ENCODE measurements at regions not wholly inside any gene's neighbourhood (a gene's known extent, or its start where the extent isn't known, plus 50 kb on each side); places are given as distances from the start of the nearest gene placed in this dataset.

DNA sequence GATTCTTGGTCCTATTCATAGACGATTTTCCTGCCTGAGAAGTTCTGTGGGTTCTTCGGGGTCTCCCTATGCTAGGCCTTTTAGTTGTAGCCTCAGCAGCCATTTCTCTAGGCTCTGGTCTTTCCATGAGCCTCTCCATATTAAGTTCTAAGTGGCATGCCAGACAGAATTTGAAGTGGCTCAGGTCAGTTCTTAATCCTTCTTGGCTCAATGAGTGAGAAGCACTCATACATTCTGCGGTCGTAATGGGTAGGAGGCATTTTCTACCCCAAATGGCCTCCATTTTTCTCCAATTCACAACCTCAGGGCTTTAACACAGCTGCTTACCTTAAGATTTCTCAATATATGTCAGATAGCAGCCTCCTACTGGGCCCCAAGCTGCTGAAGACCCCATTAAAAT is 405.3 kb upstream of the GALNT5 start:
- H3K27me3 ChIP-seq (ENCODE audit: control insufficient read depth in 1 of 2, insufficient read depth in 2 of 2, low read length in 2 of 2), result no peaks in the 10 kb centered on the region
- H3K36me3 ChIP-seq (ENCODE audit: insufficient read depth, low read length), result no peaks in the 10 kb centered on the region
- no peak overlapping the region for H3K27ac ChIP-seq (ENCODE audit: low read depth, low read length)
- H3K9ac ChIP-seq (ENCODE audit: low read length), result no peak overlapping the region
- H3K4me1 ChIP-seq (ENCODE audit: insufficient read depth, low read length), result no peaks in the 10 kb centered on the region
- H3K9me3 ChIP-seq (ENCODE audit: low read length), result no peaks in the 10 kb centered on the region
- H3K4me3 ChIP-seq (ENCODE audit: low read depth in 1 of 2, low read length in 2 of 2), result no peak overlapping the region

DNA sequence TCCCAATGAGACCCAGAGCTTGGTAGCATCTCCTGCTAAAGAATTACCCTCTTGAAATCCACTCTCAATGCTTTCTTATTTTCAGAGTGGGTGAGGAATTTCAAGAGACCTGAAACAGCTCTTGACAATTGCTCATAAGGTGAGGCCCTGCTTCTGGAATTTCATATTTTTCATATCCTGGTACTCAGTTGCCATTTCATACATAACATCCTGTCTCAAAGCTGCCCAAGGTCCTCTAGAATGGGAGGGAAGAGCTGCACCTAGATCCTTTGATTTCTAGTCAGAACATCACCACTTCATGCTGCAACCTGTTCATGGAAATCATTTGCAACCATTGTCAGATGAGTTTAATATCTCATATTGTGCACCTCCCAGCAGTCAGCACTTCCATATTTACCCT is 404.8 kb upstream of the GALNT5 start:
- H3K9ac ChIP-seq (ENCODE audit: low read length), result no peak overlapping the region

DNA sequence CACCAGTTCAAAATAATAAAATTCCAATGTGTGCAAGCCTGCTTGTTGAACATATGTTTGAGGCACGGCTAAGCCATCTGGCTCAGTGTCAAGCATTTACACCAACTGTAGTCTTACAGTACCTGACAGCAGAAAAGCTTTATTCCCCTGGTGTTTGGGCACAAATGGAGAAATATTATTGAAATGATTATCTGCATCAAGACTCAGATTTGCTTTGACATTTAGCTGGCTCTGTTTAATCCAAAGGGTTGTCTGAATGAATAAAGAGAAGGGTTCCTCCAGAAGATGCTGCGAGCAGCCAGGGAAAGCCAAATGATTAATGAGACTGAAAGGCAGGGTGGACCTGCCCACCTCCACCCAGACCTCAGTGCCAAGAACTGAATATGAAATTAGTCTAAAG is 393.2 kb upstream of the GALNT5 start:
- Histone ChIP-seq H3K4me1 (ENCODE audit: insufficient read depth, low read length) (no peaks in the 10 kb centered on the region), H3K36me3 (ENCODE audit: insufficient read depth, low read length) (no peaks in the 10 kb centered on the region), H3K4me3 (ENCODE audit: low read depth in 1 of 2, low read length in 2 of 2) (no peak overlapping the region), H3K27ac (ENCODE audit: low read depth, low read length) (no peak overlapping the region), H3K9ac (ENCODE audit: low read length) (no peak overlapping the region), H3K27me3 (ENCODE audit: control insufficient read depth in 1 of 2, insufficient read depth in 2 of 2, low read length in 2 of 2) (no peaks in the 10 kb centered on the region), H3K9me3 (ENCODE audit: low read length) (no peaks in the 10 kb centered on the region)

More for the DNA sequence above, 404.8 kb upstream of the GALNT5 start:
- H3K27ac ChIP-seq (ENCODE audit: low read depth, low read length), result no peak overlapping the region
- H3K4me3 ChIP-seq (ENCODE audit: low read depth in 1 of 2, low read length in 2 of 2), result no peak overlapping the region
- no peaks in the 10 kb centered on the region for H3K27me3 ChIP-seq (ENCODE audit: control insufficient read depth in 1 of 2, insufficient read depth in 2 of 2, low read length in 2 of 2)
- no peaks in the 10 kb centered on the region for H3K4me1 ChIP-seq (ENCODE audit: insufficient read depth, low read length)
- no peaks in the 10 kb centered on the region for H3K36me3 ChIP-seq (ENCODE audit: insufficient read depth, low read length)
- H3K9me3 ChIP-seq (ENCODE audit: low read length), result no peaks in the 10 kb centered on the region

DNA sequence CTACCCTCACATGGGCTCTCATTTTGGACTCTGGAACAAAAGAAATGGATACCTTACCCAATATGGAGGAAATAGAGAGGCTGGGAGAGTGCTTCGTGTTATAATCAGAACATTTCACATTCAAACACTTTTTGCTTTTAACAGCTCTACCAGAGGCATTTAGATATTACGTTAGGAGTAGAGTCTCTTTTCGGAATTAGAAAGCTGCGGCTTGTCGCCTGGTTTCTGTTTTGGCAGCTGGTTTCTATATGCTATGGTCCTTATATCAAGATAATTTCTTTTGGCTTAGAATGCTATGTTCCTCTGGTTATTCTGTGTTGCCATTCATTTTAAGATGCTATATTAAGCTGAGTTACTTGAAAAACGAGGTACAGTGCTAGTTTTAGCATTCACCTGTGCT is 392.8 kb upstream of the GALNT5 start:
- Histone ChIP-seq H3K9me3 (ENCODE audit: low read length) (no peaks in the 10 kb centered on the region), H3K4me1 (ENCODE audit: insufficient read depth, low read length) (no peaks in the 10 kb centered on the region), H3K9ac (ENCODE audit: low read length) (no peak overlapping the region), H3K27ac (ENCODE audit: low read depth, low read length) (no peak overlapping the region), H3K4me3 (ENCODE audit: low read depth in 1 of 2, low read length in 2 of 2) (no peak overlapping the region), H3K36me3 (ENCODE audit: insufficient read depth, low read length) (no peaks in the 10 kb centered on the region), H3K27me3 (ENCODE audit: control insufficient read depth in 1 of 2, insufficient read depth in 2 of 2, low read length in 2 of 2) (no peaks in the 10 kb centered on the region)

DNA sequence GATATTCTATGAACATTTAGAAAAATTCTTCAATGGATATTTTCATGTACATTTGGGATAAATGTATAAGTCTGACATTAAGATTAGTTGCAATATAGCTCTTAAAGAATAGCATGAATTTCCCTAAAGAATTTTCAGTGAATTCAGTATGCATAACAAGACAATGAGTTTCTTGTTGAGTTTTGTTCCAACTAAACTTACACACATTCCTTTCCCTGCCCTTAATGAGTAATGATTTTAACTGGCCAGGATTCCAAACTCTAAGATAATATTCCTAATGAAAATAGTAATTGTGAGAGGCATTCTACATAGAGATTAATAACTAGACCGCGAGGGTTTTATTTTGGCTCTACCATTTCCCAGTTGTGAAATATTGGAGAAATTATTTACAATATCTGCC is 390.3 kb upstream of the GALNT5 start:
- no peaks in the 10 kb centered on the region for H3K4me1 ChIP-seq (ENCODE audit: insufficient read depth, low read length)
- no peak overlapping the region for H3K9ac ChIP-seq (ENCODE audit: low read length)
- no peaks in the 10 kb centered on the region for H3K9me3 ChIP-seq (ENCODE audit: low read length)
- H3K27me3 ChIP-seq (ENCODE audit: control insufficient read depth in 1 of 2, insufficient read depth in 2 of 2, low read length in 2 of 2), result no peaks in the 10 kb centered on the region
- no peaks in the 10 kb centered on the region for H3K36me3 ChIP-seq (ENCODE audit: insufficient read depth, low read length)
- H3K27ac ChIP-seq (ENCODE audit: low read depth, low read length), result no peak overlapping the region
- H3K4me3 ChIP-seq (ENCODE audit: low read depth in 1 of 2, low read length in 2 of 2), result no peak overlapping the region

DNA sequence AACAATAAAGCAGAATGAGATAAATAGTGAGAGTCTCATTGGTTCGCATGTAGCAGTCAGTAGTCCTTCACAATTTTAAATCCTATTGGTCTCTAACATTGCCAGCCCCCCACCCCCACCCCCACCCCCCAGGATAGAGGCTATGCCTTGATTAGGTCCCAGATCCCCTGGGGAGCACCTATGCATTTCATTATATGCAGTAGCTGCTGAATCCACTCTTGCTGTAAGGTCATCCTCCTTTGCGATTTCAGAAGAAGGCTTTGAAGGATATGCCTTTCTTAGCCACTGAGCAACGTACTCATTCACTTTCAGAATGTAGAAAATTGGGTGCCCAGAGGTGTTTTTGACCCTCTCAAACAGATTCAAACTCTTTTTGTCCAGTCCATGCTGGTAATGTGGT is 382.8 kb upstream of the GALNT5 start:
- no peak overlapping the region for H3K4me3 ChIP-seq (ENCODE audit: low read depth in 1 of 2, low read length in 2 of 2)
- no peak overlapping the region for H3K9ac ChIP-seq (ENCODE audit: low read length)
- H3K36me3 ChIP-seq (ENCODE audit: insufficient read depth, low read length), result no peaks in the 10 kb centered on the region
- no peaks in the 10 kb centered on the region for H3K4me1 ChIP-seq (ENCODE audit: insufficient read depth, low read length)
- H3K27me3 ChIP-seq (ENCODE audit: control insufficient read depth in 1 of 2, insufficient read depth in 2 of 2, low read length in 2 of 2), result no peaks in the 10 kb centered on the region
- H3K27ac ChIP-seq (ENCODE audit: low read depth, low read length), result no peak overlapping the region
- no peaks in the 10 kb centered on the region for H3K9me3 ChIP-seq (ENCODE audit: low read length)

DNA sequence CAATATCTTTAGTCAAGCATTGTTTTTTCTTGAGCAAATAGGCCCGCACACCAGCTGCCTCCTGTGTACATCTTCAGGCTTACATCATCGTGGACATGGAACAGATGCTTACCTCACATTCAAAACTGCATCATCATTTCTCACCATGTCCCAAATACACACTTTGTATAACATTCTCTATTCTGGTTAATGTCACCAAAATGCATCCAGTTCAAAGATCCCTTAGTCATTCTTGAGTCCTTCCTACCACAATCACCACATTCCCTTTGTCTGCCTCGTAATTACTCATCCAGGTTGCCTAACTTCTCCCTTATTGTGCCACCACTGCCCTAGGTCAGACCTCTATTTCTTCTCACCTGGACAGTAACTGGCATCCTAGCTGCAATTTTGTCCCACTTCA is 373.7 kb upstream of the GALNT5 start:
- H3K4me1 ChIP-seq (ENCODE audit: insufficient read depth, low read length), result no peaks in the 10 kb centered on the region
- no peaks in the 10 kb centered on the region for H3K27me3 ChIP-seq (ENCODE audit: control insufficient read depth in 1 of 2, insufficient read depth in 2 of 2, low read length in 2 of 2)
- H3K4me3 ChIP-seq (ENCODE audit: low read depth in 1 of 2, low read length in 2 of 2), result no peak overlapping the region
- no peak overlapping the region for H3K9ac ChIP-seq (ENCODE audit: low read length)
- no peak overlapping the region for H3K27ac ChIP-seq (ENCODE audit: low read depth, low read length)
- no peaks in the 10 kb centered on the region for H3K9me3 ChIP-seq (ENCODE audit: low read length)
- no peaks in the 10 kb centered on the region for H3K36me3 ChIP-seq (ENCODE audit: insufficient read depth, low read length)

DNA sequence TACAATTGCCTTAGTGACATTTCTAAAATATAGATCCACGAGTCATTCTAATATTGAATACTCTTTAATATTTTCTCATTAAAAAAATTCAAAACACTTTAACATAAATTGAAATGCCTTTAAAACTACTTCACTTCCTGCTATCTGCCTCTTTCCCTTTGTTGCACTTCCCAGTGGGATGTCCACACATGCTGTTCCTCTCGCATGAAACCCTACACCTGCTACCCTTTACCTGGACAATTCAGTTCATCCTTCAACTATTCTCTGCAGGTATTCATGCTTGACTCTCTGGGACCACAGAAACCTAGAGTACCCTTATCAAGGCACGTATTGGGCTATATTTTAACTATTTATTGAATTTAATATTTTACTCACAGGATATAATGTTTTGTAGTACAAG is 373.3 kb upstream of the GALNT5 start:
- Histone ChIP-seq H3K4me3 (ENCODE audit: low read depth in 1 of 2, low read length in 2 of 2) (no peak overlapping the region), H3K27me3 (ENCODE audit: control insufficient read depth in 1 of 2, insufficient read depth in 2 of 2, low read length in 2 of 2) (no peaks in the 10 kb centered on the region), H3K27ac (ENCODE audit: low read depth, low read length) (no peak overlapping the region), H3K36me3 (ENCODE audit: insufficient read depth, low read length) (no peaks in the 10 kb centered on the region), H3K9ac (ENCODE audit: low read length) (no peak overlapping the region), H3K4me1 (ENCODE audit: insufficient read depth, low read length) (no peaks in the 10 kb centered on the region), H3K9me3 (ENCODE audit: low read length) (no peaks in the 10 kb centered on the region)

DNA sequence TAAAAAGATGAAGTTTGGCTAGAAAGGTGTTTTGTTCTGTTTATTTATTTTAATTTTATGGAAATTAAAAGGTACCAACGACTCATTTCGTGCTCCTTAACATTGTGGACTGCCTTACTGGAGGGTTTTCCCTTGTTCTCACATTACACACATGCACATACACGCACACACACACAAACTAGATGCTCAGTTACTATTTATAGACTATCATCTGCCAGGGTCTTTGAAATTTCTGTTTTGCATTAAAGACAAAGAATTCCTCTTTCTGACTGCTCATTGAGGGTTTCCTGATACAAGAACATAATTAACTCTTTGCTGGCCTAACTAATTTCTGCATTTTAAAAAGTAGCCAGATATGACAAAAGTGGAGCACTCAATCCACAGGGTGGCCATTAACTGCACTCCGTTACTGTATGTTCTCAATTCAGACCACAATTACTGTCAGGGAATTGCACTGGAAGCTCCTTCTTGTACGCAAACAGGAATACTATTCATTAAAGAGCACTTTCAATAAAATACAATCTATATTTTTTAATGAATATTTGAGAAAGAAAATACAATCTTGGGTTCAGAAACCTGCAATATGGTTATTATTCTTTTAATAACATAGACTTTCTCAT is 366.9 kb upstream of the GALNT5 start:
- Histone ChIP-seq H3K9ac (ENCODE audit: low read length) (no peak overlapping the region), H3K4me3 (ENCODE audit: low read depth in 1 of 2, low read length in 2 of 2) (no peak overlapping the region), H3K27me3 (ENCODE audit: control insufficient read depth in 1 of 2, insufficient read depth in 2 of 2, low read length in 2 of 2) (no peaks in the 10 kb centered on the region), H3K4me1 (ENCODE audit: insufficient read depth, low read length) (no peaks in the 10 kb centered on the region), H3K27ac (ENCODE audit: low read depth, low read length) (no peak overlapping the region), H3K36me3 (ENCODE audit: insufficient read depth, low read length) (no peaks in the 10 kb centered on the region), H3K9me3 (ENCODE audit: low read length) (no peaks in the 10 kb centered on the region)

DNA sequence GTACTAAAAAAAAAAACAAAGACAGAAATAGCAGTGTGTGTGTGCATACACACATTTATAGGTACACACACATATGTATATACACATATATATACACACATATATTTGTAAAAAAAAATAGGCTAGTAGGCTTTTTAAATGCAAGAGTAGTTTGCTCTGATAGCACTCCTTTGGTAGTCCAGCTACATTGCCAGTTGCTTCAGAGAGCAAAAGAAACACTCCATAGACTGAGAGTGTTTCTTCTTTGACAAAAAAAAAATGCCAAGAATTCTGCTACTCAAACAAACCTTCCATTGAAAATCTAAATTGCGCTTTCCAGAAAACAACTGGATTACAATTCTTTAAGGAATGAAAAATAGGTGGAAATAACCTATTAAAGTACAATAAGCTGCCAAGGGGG is 365.9 kb upstream of the GALNT5 start:
- Histone ChIP-seq H3K4me1 (ENCODE audit: insufficient read depth, low read length) (no peaks in the 10 kb centered on the region), H3K36me3 (ENCODE audit: insufficient read depth, low read length) (no peaks in the 10 kb centered on the region), H3K27me3 (ENCODE audit: control insufficient read depth in 1 of 2, insufficient read depth in 2 of 2, low read length in 2 of 2) (no peaks in the 10 kb centered on the region), H3K9me3 (ENCODE audit: low read length) (no peaks in the 10 kb centered on the region), H3K27ac (ENCODE audit: low read depth, low read length) (no peak overlapping the region), H3K9ac (ENCODE audit: low read length) (no peak overlapping the region), H3K4me3 (ENCODE audit: low read depth in 1 of 2, low read length in 2 of 2) (no peak overlapping the region)

DNA sequence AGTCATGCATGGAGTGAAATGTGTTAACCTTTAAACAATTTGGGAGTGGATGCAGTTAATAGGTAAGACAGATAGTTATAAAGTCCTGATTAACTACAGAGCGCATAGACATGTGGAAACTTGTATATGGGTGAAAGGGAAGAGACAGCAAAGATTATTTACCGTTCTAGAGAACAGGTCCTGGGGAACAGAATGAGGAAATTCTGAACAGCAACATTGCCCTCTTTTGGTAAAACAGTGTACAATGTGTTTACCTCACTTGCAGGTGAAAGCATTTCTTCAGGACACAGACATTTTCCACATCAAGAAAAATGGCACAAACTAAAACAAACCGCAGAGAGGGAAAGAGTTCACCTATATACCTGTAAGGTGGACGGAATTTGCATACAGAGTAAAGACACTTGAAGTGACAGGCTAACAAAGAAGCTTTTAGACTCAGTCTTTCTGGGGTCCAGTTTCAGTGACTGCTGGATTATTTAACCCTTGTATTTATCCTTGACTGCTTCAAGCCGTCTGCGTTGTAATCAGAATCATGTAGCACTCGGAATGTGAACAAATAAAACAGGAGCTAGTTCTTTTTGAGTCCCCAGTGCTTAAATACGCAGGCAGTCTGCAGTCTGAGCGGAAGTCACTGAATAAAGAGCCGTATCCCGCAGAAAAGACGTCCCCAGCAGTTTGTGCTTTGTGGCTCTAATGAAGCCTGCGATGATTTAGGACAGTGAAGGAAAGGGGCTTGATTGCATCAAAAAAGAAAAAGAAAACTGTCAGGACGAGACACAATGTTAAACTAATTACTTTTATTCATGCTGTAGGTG is 364.8 kb upstream of the GALNT5 start:
- Histone ChIP-seq H3K9me3 (ENCODE audit: low read length) (no peaks in the 10 kb centered on the region), H3K27me3 (ENCODE audit: control insufficient read depth in 1 of 2, insufficient read depth in 2 of 2, low read length in 2 of 2) (no peaks in the 10 kb centered on the region), H3K36me3 (ENCODE audit: insufficient read depth, low read length) (no peaks in the 10 kb centered on the region), H3K4me3 (ENCODE audit: low read depth in 1 of 2, low read length in 2 of 2) (peak overlapping the region in 1 of 2 donors; percentile 36), H3K9ac (ENCODE audit: low read length) (no peak overlapping the region), H3K4me1 (ENCODE audit: insufficient read depth, low read length) (no peaks in the 10 kb centered on the region), H3K27ac (ENCODE audit: low read depth, low read length) (no peak overlapping the region)

DNA sequence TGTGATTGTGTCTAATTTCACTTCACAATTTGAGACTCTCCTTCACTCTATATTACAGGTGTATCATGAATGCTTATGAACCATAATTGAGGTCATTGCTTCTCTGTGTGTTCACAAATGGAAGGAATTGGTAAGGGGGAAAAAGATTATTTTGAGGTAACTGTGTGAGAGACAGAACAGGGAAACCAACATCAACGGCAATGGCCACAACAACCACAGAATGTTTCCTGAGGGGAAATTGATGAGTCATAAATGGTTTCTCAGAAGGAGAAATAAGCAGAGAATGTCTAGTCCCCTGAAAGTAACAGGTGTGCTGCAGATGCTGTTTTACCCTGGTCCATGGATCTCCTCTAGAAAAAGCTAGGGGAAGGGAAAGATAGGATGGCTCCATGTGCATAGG is 361.2 kb upstream of the GALNT5 start:
- H3K36me3 ChIP-seq (ENCODE audit: insufficient read depth, low read length), result no peaks in the 10 kb centered on the region

More for the DNA sequence above, 361.2 kb upstream of the GALNT5 start:
- Histone ChIP-seq H3K27me3 (ENCODE audit: control insufficient read depth in 1 of 2, insufficient read depth in 2 of 2, low read length in 2 of 2) (no peaks in the 10 kb centered on the region), H3K9ac (ENCODE audit: low read length) (no peak overlapping the region), H3K4me3 (ENCODE audit: low read depth in 1 of 2, low read length in 2 of 2) (no peak overlapping the region), H3K27ac (ENCODE audit: low read depth, low read length) (no peak overlapping the region), H3K4me1 (ENCODE audit: insufficient read depth, low read length) (no peaks in the 10 kb centered on the region), H3K9me3 (ENCODE audit: low read length) (no peaks in the 10 kb centered on the region)
